ENCODE measurements at regions not wholly inside any gene's neighbourhood (a gene's known extent, or its start where the extent isn't known, plus 50 kb on each side); places are given as distances from the start of the nearest gene placed in this dataset.

DNA sequence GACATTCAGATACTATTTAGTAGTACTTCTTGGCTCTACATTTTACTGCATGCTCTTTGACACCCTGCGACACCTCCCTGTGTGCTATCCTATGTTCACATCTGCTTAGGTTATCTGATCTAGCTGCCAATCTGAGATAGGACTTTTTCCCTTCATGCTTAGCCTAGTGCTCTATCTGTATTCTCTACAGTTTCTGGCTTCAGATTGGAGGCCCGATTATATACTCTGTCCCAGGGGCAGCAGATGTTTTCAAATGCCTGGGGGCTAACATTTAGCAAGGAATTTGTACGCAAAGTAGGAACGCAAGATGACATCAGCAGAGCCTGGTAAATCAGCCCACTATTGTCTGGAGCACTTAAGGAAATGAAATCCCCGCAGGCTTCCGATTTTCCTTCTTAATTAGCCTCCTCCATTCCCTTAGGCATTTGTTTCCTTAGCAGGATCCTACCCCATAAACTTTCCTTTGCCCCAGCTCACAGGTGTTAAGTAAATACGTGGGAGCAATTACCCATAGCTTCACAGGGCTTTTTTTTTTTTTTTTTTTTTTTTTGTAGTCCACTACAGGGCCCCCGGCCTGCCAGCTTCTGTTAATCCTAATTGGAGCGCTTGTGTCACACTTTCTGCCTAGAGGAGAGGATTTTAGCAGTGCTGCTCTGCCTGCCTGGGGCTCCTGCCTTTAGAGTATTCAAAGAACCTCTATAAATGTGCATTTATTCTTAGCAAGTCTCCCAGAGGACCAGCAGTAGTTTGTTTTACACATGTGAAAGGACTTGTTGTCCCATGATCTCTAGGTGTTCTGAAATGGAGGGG is 61.1 kb upstream of the LPAR1 start:
- TF ChIP-seq, protein P1, sequence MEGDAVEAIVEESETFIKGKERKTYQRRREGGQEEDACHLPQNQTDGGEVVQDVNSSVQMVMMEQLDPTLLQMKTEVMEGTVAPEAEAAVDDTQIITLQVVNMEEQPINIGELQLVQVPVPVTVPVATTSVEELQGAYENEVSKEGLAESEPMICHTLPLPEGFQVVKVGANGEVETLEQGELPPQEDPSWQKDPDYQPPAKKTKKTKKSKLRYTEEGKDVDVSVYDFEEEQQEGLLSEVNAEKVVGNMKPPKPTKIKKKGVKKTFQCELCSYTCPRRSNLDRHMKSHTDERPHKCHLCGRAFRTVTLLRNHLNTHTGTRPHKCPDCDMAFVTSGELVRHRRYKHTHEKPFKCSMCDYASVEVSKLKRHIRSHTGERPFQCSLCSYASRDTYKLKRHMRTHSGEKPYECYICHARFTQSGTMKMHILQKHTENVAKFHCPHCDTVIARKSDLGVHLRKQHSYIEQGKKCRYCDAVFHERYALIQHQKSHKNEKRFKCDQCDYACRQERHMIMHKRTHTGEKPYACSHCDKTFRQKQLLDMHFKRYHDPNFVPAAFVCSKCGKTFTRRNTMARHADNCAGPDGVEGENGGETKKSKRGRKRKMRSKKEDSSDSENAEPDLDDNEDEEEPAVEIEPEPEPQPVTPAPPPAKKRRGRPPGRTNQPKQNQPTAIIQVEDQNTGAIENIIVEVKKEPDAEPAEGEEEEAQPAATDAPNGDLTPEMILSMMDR (IDR thresholded peaks at IDR 0.05; ENCODE audit: insufficient read depth, low read length, severe bottlenecking) = no peak
- H3K36me3 ChIP-seq (ENCODE audit: control insufficient read depth, insufficient read depth, low read length) = no peaks in the 10 kb centered on the region

DNA sequence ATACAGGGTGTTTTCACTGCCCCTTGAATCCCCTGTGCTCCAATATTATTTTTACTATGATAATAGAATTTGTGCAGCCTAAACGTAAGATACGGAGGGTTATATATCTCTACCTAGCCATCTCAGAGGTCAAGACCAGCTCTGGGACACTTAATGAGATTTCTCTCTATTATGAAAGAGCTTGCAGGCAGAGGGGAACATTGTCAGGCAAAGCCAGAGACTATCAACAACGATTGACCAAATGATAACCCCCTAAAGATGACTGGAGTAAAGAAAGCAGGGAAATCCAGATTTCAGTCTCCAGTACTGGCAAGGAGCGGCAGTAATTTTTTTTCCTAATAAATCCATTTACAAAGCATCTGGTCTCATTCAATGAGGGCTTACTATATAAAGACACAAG is 59.8 kb upstream of the LPAR1 start:
- no peak for FAIRE-seq
- TF ChIP-seq, protein P1 (IDR thresholded peaks at IDR 0.05; ENCODE audit: insufficient read depth, low read length, severe bottlenecking) = no peak
- no peak for DNase-seq (ENCODE audit: low read depth)
- Histone ChIP-seq H3K36me3 (ENCODE audit: control insufficient read depth, insufficient read depth, low read length) (no peaks in the 10 kb centered on the region), H3K4me3 (ENCODE audit: low read depth, low read length) (no peak overlapping the region), H3K27me3 (ENCODE audit: control insufficient read depth, insufficient read depth, low read length) (no peaks in the 10 kb centered on the region)

More for the DNA sequence above, 61.1 kb upstream of the LPAR1 start:
- DNase-seq (ENCODE audit: low read depth) = no peak
- no peaks in the 10 kb centered on the region for H3K27me3 ChIP-seq (ENCODE audit: control insufficient read depth, insufficient read depth, low read length)
- H3K4me3 ChIP-seq (ENCODE audit: low read depth, low read length) = no peak overlapping the region
- no peak for FAIRE-seq

DNA sequence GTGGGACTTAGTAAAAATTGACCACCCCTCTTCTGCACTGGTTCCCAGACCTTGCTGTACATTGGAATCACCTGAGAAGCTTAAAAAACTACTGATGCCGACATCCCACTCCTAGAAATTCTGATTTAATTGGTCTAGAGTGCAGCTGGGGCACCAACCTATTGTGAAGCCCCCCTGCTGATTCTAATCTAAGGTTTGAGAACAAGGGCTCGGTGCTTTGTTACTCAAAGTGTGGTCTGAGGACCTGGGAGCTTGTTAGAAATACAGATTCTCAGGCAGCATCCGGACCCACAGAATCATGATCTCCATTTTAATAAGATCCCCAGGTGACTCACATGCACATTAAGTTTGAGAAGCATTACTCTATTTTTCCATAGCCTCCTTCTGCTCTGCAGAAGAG is 57.8 kb upstream of the LPAR1 start:
- Histone ChIP-seq H3K27me3 (ENCODE audit: control insufficient read depth, insufficient read depth, low read length) (no peaks in the 10 kb centered on the region), H3K36me3 (ENCODE audit: control insufficient read depth, insufficient read depth, low read length) (no peaks in the 10 kb centered on the region), H3K4me3 (ENCODE audit: low read depth, low read length) (no peak overlapping the region)
- DNase-seq (ENCODE audit: low read depth) = no peak
- TF ChIP-seq, protein P1 (IDR thresholded peaks at IDR 0.05; ENCODE audit: insufficient read depth, low read length, severe bottlenecking) = no peak
- FAIRE-seq = no peak

DNA sequence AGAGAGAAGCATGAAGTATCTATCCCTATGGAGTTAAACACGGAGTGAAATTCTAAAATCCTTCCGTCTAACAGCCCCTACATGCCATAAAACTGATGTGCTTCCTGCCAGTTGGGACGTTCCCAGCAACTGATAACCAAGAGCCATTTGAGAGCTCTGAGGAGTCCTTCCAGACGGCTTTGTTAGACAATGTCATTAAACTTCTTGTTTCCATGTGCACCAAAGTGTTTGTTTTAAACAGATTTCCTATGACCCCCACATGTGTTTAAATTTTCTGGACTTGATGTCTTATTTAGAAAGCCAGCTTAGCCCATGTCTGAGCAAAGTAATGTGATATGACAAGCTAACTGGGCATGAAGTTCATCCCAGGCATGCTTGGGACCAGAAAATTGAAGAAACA is 57.2 kb upstream of the LPAR1 start:
- DNase-seq (ENCODE audit: low read depth) = no peak
- Histone ChIP-seq H3K4me3 (ENCODE audit: low read depth, low read length) (no peak overlapping the region), H3K36me3 (ENCODE audit: control insufficient read depth, insufficient read depth, low read length) (no peaks in the 10 kb centered on the region), H3K27me3 (ENCODE audit: control insufficient read depth, insufficient read depth, low read length) (no peaks in the 10 kb centered on the region)
- no peak for FAIRE-seq
- TF ChIP-seq, protein P1 (IDR thresholded peaks at IDR 0.05; ENCODE audit: insufficient read depth, low read length, severe bottlenecking) = no peak

DNA sequence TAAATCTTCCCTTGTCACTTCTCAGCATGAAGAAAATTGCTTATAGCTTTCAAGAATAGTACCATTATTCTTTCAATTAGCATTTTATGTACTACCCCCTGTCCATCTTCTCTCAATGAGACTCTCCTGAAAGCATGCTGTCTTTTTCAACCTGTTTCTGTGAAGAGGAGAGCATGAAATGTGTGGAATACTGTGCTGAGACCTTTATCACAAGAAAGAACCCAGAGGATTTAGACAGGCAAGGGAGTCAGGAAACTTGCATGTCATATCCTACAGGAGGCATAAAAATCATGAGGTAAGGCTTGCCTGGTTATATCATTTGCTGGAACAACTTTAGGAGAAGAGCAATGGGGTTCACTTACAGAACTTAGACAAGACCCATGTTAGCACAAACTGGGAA is 56.7 kb upstream of the LPAR1 start:
- DNase-seq (ENCODE audit: low read depth) = no peak
- Histone ChIP-seq H3K4me3 (ENCODE audit: low read depth, low read length) (no peak overlapping the region), H3K27me3 (ENCODE audit: control insufficient read depth, insufficient read depth, low read length) (no peaks in the 10 kb centered on the region), H3K36me3 (ENCODE audit: control insufficient read depth, insufficient read depth, low read length) (no peaks in the 10 kb centered on the region)
- TF ChIP-seq, protein P1 (IDR thresholded peaks at IDR 0.05; ENCODE audit: insufficient read depth, low read length, severe bottlenecking) = no peak
- no peak for FAIRE-seq
